ENCODE measurements at regions not wholly inside any gene's neighbourhood (a gene's known extent, or its start where the extent isn't known, plus 50 kb on each side); places are given as distances from the start of the nearest gene placed in this dataset.

GRCh38 chr5:126031989-126032716 lies 391.1 kb upstream of the GRAMD2B start:
- TF ChIP-seq CTCF (IDR thresholded peaks at IDR 0.05): no peak
- TF ChIP-seq EZH2 (IDR thresholded peaks at IDR 0.05): no peak
- TF ChIP-seq EZH2phosphoT487 (IDR thresholded peaks at IDR 0.05): no peak
